ENCODE measurements at regions not wholly inside any gene's neighbourhood (a gene's known extent, or its start where the extent isn't known, plus 50 kb on each side); places are given as distances from the start of the nearest gene placed in this dataset.

GRCh38 chr5:158100373-158100888, 241.5 kb upstream of the CLINT1 start:
- H3K36me3 ChIP-seq (replicated peaks; ENCODE audit: control insufficient read depth, insufficient read depth, low read length) = no peaks in the 10 kb centered on the region
- no peak for DNase-seq
- no peak overlapping the region for H3K4me3 ChIP-seq (ENCODE audit: insufficient read depth, low read depth, low read length)
- H3K27me3 ChIP-seq (ENCODE audit: control insufficient read depth, insufficient read depth, low read length) = no peaks in the 10 kb centered on the region

- DNase-seq = no peak
- no peaks in the 10 kb centered on the region for H3K36me3 ChIP-seq (replicated peaks; ENCODE audit: control insufficient read depth, insufficient read depth, low read length)
- H3K27me3 ChIP-seq (ENCODE audit: control insufficient read depth, insufficient read depth, low read length) = no peaks in the 10 kb centered on the region
- no peak overlapping the region for H3K4me3 ChIP-seq (ENCODE audit: insufficient read depth, low read depth, low read length)
Measured at GRCh38 chr5:158099571-158100105, 240.7 kb upstream of the CLINT1 start.

- Histone ChIP-seq H3K4me3 (ENCODE audit: insufficient read depth, low read depth, low read length) (no peak overlapping the region), H3K27me3 (ENCODE audit: control insufficient read depth, insufficient read depth, low read length) (no peaks in the 10 kb centered on the region)
- no peak for DNase-seq
Measured at GRCh38 chr5:158096835-158097234, 237.9 kb upstream of the CLINT1 start.

GRCh38 chr5:158086856-158087255, 227.9 kb upstream of the CLINT1 start:
- Histone ChIP-seq H3K36me3 (replicated peaks; ENCODE audit: control insufficient read depth, insufficient read depth, low read length) (no peaks in the 10 kb centered on the region), H3K27me3 (ENCODE audit: control insufficient read depth, insufficient read depth, low read length) (no peaks in the 10 kb centered on the region), H3K4me3 (ENCODE audit: insufficient read depth, low read depth, low read length) (no peak overlapping the region)
- DNase-seq = no peak

More at GRCh38 chr5:158096835-158097234, 237.9 kb upstream of the CLINT1 start:
- no peaks in the 10 kb centered on the region for H3K36me3 ChIP-seq (replicated peaks; ENCODE audit: control insufficient read depth, insufficient read depth, low read length)

GRCh38 chr5:158084292-158084691, 225.3 kb upstream of the CLINT1 start:
- H3K4me3 ChIP-seq (ENCODE audit: insufficient read depth, low read depth, low read length) = no peak overlapping the region
- H3K27me3 ChIP-seq (ENCODE audit: control insufficient read depth, insufficient read depth, low read length) = no peaks in the 10 kb centered on the region
- no peaks in the 10 kb centered on the region for H3K36me3 ChIP-seq (replicated peaks; ENCODE audit: control insufficient read depth, insufficient read depth, low read length)
- no peak for DNase-seq

- Histone ChIP-seq H3K27me3 (ENCODE audit: control insufficient read depth, insufficient read depth, low read length) (no peaks in the 10 kb centered on the region), H3K36me3 (replicated peaks; ENCODE audit: control insufficient read depth, insufficient read depth, low read length) (no peaks in the 10 kb centered on the region), H3K4me3 (ENCODE audit: insufficient read depth, low read depth, low read length) (no peak overlapping the region)
- DNase-seq = no peak
Measured at GRCh38 chr5:158082696-158083287, 223.8 kb upstream of the CLINT1 start.

GRCh38 chr5:158080112-158080511, 221.2 kb upstream of the CLINT1 start:
- Histone ChIP-seq H3K27me3 (ENCODE audit: control insufficient read depth, insufficient read depth, low read length) (no peaks in the 10 kb centered on the region), H3K4me3 (ENCODE audit: insufficient read depth, low read depth, low read length) (no peak overlapping the region), H3K36me3 (replicated peaks; ENCODE audit: control insufficient read depth, insufficient read depth, low read length) (no peaks in the 10 kb centered on the region)
- peak; percentile 33 for DNase-seq

GRCh38 chr5:158079097-158079496, 220.2 kb upstream of the CLINT1 start:
- Histone ChIP-seq H3K4me3 (ENCODE audit: insufficient read depth, low read depth, low read length) (no peak overlapping the region), H3K27me3 (ENCODE audit: control insufficient read depth, insufficient read depth, low read length) (no peaks in the 10 kb centered on the region), H3K36me3 (replicated peaks; ENCODE audit: control insufficient read depth, insufficient read depth, low read length) (no peaks in the 10 kb centered on the region)
- no peak for DNase-seq

GRCh38 chr5:158074992-158075769, 216.2 kb upstream of the CLINT1 start:
- Histone ChIP-seq H3K36me3 (replicated peaks; ENCODE audit: control insufficient read depth, insufficient read depth, low read length) (no peaks in the 10 kb centered on the region), H3K27me3 (ENCODE audit: control insufficient read depth, insufficient read depth, low read length) (no peaks in the 10 kb centered on the region), H3K4me3 (ENCODE audit: insufficient read depth, low read depth, low read length) (no peak overlapping the region)
- peak; percentile 27 for DNase-seq

- Histone ChIP-seq H3K4me3 (ENCODE audit: insufficient read depth, low read depth, low read length) (no peak overlapping the region), H3K36me3 (replicated peaks; ENCODE audit: control insufficient read depth, insufficient read depth, low read length) (no peaks in the 10 kb centered on the region), H3K27me3 (ENCODE audit: control insufficient read depth, insufficient read depth, low read length) (no peaks in the 10 kb centered on the region)
- no peak for DNase-seq
Measured at GRCh38 chr5:158074597-158074991, 215.6 kb upstream of the CLINT1 start.

GRCh38 chr5:158070859-158071258, 211.9 kb upstream of the CLINT1 start:
- Histone ChIP-seq H3K27me3 (ENCODE audit: control insufficient read depth, insufficient read depth, low read length) (no peaks in the 10 kb centered on the region), H3K4me3 (ENCODE audit: insufficient read depth, low read depth, low read length) (no peak overlapping the region), H3K36me3 (replicated peaks; ENCODE audit: control insufficient read depth, insufficient read depth, low read length) (no peaks in the 10 kb centered on the region)
- no peak for DNase-seq

- DNase-seq = no peak
- H3K27me3 ChIP-seq (ENCODE audit: control insufficient read depth, insufficient read depth, low read length) = no peaks in the 10 kb centered on the region
- H3K36me3 ChIP-seq (replicated peaks; ENCODE audit: control insufficient read depth, insufficient read depth, low read length) = no peaks in the 10 kb centered on the region
Measured at GRCh38 chr5:158069838-158070237, 210.9 kb upstream of the CLINT1 start.

GRCh38 chr5:158068964-158069363, 210.0 kb upstream of the CLINT1 start:
- DNase-seq = no peak
- no peaks in the 10 kb centered on the region for H3K36me3 ChIP-seq (replicated peaks; ENCODE audit: control insufficient read depth, insufficient read depth, low read length)
- H3K4me3 ChIP-seq (ENCODE audit: insufficient read depth, low read depth, low read length) = no peak overlapping the region
- no peaks in the 10 kb centered on the region for H3K27me3 ChIP-seq (ENCODE audit: control insufficient read depth, insufficient read depth, low read length)

More at GRCh38 chr5:158069838-158070237, 210.9 kb upstream of the CLINT1 start:
- no peak overlapping the region for H3K4me3 ChIP-seq (ENCODE audit: insufficient read depth, low read depth, low read length)

GRCh38 chr5:158066076-158066475, 207.1 kb upstream of the CLINT1 start:
- no peaks in the 10 kb centered on the region for H3K27me3 ChIP-seq (ENCODE audit: control insufficient read depth, insufficient read depth, low read length)
- H3K36me3 ChIP-seq (replicated peaks; ENCODE audit: control insufficient read depth, insufficient read depth, low read length) = no peaks in the 10 kb centered on the region
- DNase-seq = no peak
- H3K4me3 ChIP-seq (ENCODE audit: insufficient read depth, low read depth, low read length) = no peak overlapping the region
